WTC11 (cell line): ENCODE measurements at regions not wholly inside any gene's neighbourhood (a gene's known extent, or its start where the extent isn't known, plus 50 kb on each side); places are given as distances from the start of the nearest gene placed in this dataset.

Source experiments
- CTCF ChIP-seq: fragments of 200-600 bp; IDR thresholded peaks from 2 replicates; pipeline ENCODE4 v1.8.0; 2022; ENCODE audit warnings: antibody characterized with exemption
- KAT7 ChIP-seq: sonication (generic); formaldehyde crosslinking; IDR thresholded peaks from 2 replicates; pipeline ENCODE4 v1.8.1; 2023; ENCODE audit warnings: missing genetic modification reagents, mild to moderate bottlenecking, borderline replicate concordance
- USF1 ChIP-seq: sonication (generic); formaldehyde crosslinking; IDR thresholded peaks from 2 replicates; pipeline ENCODE4 v1.8.0; 2022; ENCODE audit warnings: mild to moderate bottlenecking, missing genetic modification reagents

- TF ChIP-seq USF1 (CRISPR knock-in tag) (no peak), KAT7 (CRISPR knock-in tag) (no peak), CTCF (no peak)
Measured at GRCh38 chr4:181484396-181484795, 758.8 kb upstream of the TENM3 start.
